BE2C (cell line): ENCODE measurements at regions not wholly inside any gene's neighbourhood (a gene's known extent, or its start where the extent isn't known, plus 50 kb on each side); places are given as distances from the start of the nearest gene placed in this dataset.

Source experiments
- DNase-seq: peaks from one replicate; pipeline ENCODE4 v3.0.0-alpha.2; 2020
- H3K27me3 ChIP-seq: fragments of 250-450 bp; sonication (Bioruptor Pico); 2 replicates; pipeline ENCODE4 v1.5.1; 2020; ENCODE audit warnings: mild to moderate bottlenecking
- H3K36me3 ChIP-seq: fragments of 250-450 bp; sonication (Bioruptor Pico); 2 replicates; pipeline ENCODE4 v1.5.1; 2020; ENCODE audit warnings: mild to moderate bottlenecking
- H3K4me1 ChIP-seq: fragments of 250-450 bp; sonication (Bioruptor Pico); 2 replicates; pipeline ENCODE4 v1.5.1; 2020
- H3K4me3 ChIP-seq: 2 replicates; pipeline ENCODE4 v1.5.1; 2011; ENCODE audit warnings: low read depth, low read length
- H3K9me3 ChIP-seq: fragments of 250-450 bp; sonication (Bioruptor Pico); 2 replicates; pipeline ENCODE4 v1.5.1; 2020
- CTCF ChIP-seq: IDR thresholded peaks from 2 replicates; pipeline ENCODE4 v1.5.1; 2012; ENCODE audit warnings: mild to moderate bottlenecking, low read depth, low read length

GRCh38 chr22:48973694-48974041 is 854.0 kb downstream of the BRD1 start:
- no peaks in the 10 kb centered on the region; the same call in none of the 2 replicates for H3K9me3 ChIP-seq
- no peaks in the 10 kb centered on the region for H3K36me3 ChIP-seq
- TF ChIP-seq CTCF, result no peak
- no peak overlapping the region for H3K4me3 ChIP-seq
- DNase-seq, result no peak
- H3K27me3 ChIP-seq, result no peaks in the 10 kb centered on the region
- H3K4me1 ChIP-seq, result no peaks in the 10 kb centered on the region

- no peaks in the 10 kb centered on the region for H3K27me3 ChIP-seq
- no peak overlapping the region for H3K4me3 ChIP-seq
- no peaks in the 10 kb centered on the region for H3K36me3 ChIP-seq
- no peak for DNase-seq
- TF ChIP-seq CTCF, result no peak
- no peaks in the 10 kb centered on the region; the same call in none of the 2 replicates for H3K9me3 ChIP-seq
- no peaks in the 10 kb centered on the region for H3K4me1 ChIP-seq
Measured at GRCh38 chr22:48972979-48973693, 854.5 kb downstream of the BRD1 start.

- no peaks in the 10 kb centered on the region for H3K27me3 ChIP-seq
- DNase-seq, result no peak
Measured at GRCh38 chr22:48968201-48968959, 859.3 kb downstream of the BRD1 start.

GRCh38 chr22:48963405-48963804 is 864.3 kb downstream of the BRD1 start:
- Histone ChIP-seq H3K4me1 (no peaks in the 10 kb centered on the region), H3K36me3 (no peaks in the 10 kb centered on the region), H3K4me3 (no peak overlapping the region), H3K27me3 (no peaks in the 10 kb centered on the region), H3K9me3 (no peaks in the 10 kb centered on the region; the same call in 1 of the 2 replicates)
- no peak for DNase-seq
- no peak for TF ChIP-seq CTCF

More at GRCh38 chr22:48968201-48968959, 859.3 kb downstream of the BRD1 start:
- TF ChIP-seq CTCF, result no peak
- H3K9me3 ChIP-seq, result no peaks in the 10 kb centered on the region
- H3K4me3 ChIP-seq, result no peak overlapping the region
- H3K36me3 ChIP-seq, result no peaks in the 10 kb centered on the region
- H3K4me1 ChIP-seq, result no peaks in the 10 kb centered on the region

- H3K27me3 ChIP-seq, result no peaks in the 10 kb centered on the region
- no peak for TF ChIP-seq CTCF
- DNase-seq, result no peak
- H3K4me1 ChIP-seq, result no peaks in the 10 kb centered on the region
- H3K9me3 ChIP-seq, result no peaks in the 10 kb centered on the region; the same call in 1 of the 2 replicates
- H3K36me3 ChIP-seq, result no peaks in the 10 kb centered on the region
- no peak overlapping the region for H3K4me3 ChIP-seq
Measured at GRCh38 chr22:48961705-48962104, 866.0 kb downstream of the BRD1 start.
